A673 (cell line): ENCODE measurements at regions not wholly inside any gene's neighbourhood (a gene's known extent, or its start where the extent isn't known, plus 50 kb on each side); places are given as distances from the start of the nearest gene placed in this dataset.

Source experiments
- BruUV-seq: library from RNA; stranded (reverse); fragments of 400-500 nt; replicated peaks from 2 replicates; lab custom pipeline; 2021; lab: Mats Ljungman, UMichigan
- CTCF ChIA-PET: fragments of 300-600 bp; sonication (Branson Sonifier 250); formaldehyde crosslinking; loops from one replicate; lab custom pipeline; 2022; ENCODE audit warnings: antibody characterized with exemption; lab: Charles Lee
- POLR2A ChIA-PET: fragments of 300-600 bp; sonication (Branson Sonifier 250); formaldehyde crosslinking; loops from one replicate; lab custom pipeline; 2022; ENCODE audit warnings: antibody characterized with exemption; ENCODE audit not compliant: low non-redundant PET; lab: Charles Lee
- DNase-seq: peaks from one replicate; pipeline ENCODE4 v3.0.0-alpha.2; 2015; ENCODE audit warnings: low spot score
- H3K27ac ChIP-seq: fragments of 200-600 bp; sonication (generic); 2 replicates; pipeline ENCODE4 v1.5.1; 2016; ENCODE audit warnings: mixed run types, low read depth, mild to moderate bottlenecking, mixed read lengths, antibody characterized with exemption, low read length; ENCODE audit not compliant: poor library complexity, severe bottlenecking
- H3K27me3 ChIP-seq: fragments of 200-600 bp; sonication (generic); replicated peaks from 2 replicates; pipeline ENCODE4 v1.6.1; 2017; ENCODE audit warnings: mixed run types, low read depth, mild to moderate bottlenecking, mixed read lengths, antibody characterized with exemption, low read length; ENCODE audit not compliant: insufficient read depth, poor library complexity
- H3K36me3 ChIP-seq: fragments of 200-600 bp; sonication (generic); 2 replicates; pipeline ENCODE4 v1.6.1; 2016; ENCODE audit warnings: mixed run types, mild to moderate bottlenecking, mixed read lengths, antibody characterized with exemption, low read length; ENCODE audit not compliant: insufficient read depth, poor library complexity, severe bottlenecking
- H3K4me1 ChIP-seq: fragments of 200-600 bp; sonication (generic); 2 replicates; pipeline ENCODE4 v1.6.1; 2017; ENCODE audit warnings: mixed run types, mild to moderate bottlenecking, mixed read lengths, antibody characterized with exemption, low read length; ENCODE audit not compliant: insufficient read depth, poor library complexity, severe bottlenecking
- H3K4me3 ChIP-seq: fragments of 200-600 bp; sonication (generic); 2 replicates; pipeline ENCODE4 v1.5.1; 2016; ENCODE audit warnings: low read depth, mixed run types, mild to moderate bottlenecking, mixed read lengths, low read length; ENCODE audit not compliant: poor library complexity, severe bottlenecking
- H3K9me3 ChIP-seq: fragments of 200-600 bp; sonication (generic); 2 replicates; pipeline ENCODE4 v1.6.1; 2016; ENCODE audit warnings: mixed run types, low read depth, mild to moderate bottlenecking, mixed read lengths, antibody characterized with exemption, low read length; ENCODE audit not compliant: poor library complexity, severe bottlenecking
- CTCF ChIP-seq: fragments of 300-800, 200-600 bp; sonication (generic); conservative IDR thresholded peaks from 2 replicates; pipeline ENCODE4 v1.5.1; 2017; ENCODE audit warnings: low read depth, mild to moderate bottlenecking, antibody characterized with exemption, low read length, moderate library complexity, mixed read lengths
- EZH2 ChIP-seq: fragments of 200-600 bp; sonication (generic); IDR thresholded peaks from 2 replicates; pipeline ENCODE4 v1.6.1; 2017; ENCODE audit warnings: borderline replicate concordance, low read depth, mild to moderate bottlenecking, mixed read lengths, antibody characterized with exemption, low read length; ENCODE audit not compliant: poor library complexity, severe bottlenecking
- intact Hi-C: fragments of 100-400 bp; cut with micrococcal nuclease; formaldehyde crosslinking; loops from one replicate; pipeline ENCODE4 v1.10.0; 2022; ENCODE audit not compliant: unreplicated experiment

- CTCF ChIA-PET: no interaction called here
- H3K36me3 ChIP-seq: no peaks in the 10 kb centered on the region
- no peak overlapping the region for H3K4me3 ChIP-seq
- intact Hi-C loops: no loop called here
- no peaks in the 10 kb centered on the region for H3K4me1 ChIP-seq
- no peak overlapping the region for H3K27ac ChIP-seq
- no peaks in the 10 kb centered on the region for H3K9me3 ChIP-seq
- no peak for TF ChIP-seq CTCF
- no peak for TF ChIP-seq EZH2
- H3K27me3 ChIP-seq: no peaks in the 10 kb centered on the region
- POLR2A ChIA-PET: no interaction called here
- DNase-seq: no peak
- BruUV-seq: no TSS peak
Measured at GRCh38 chr2:16013359-16013911, 73.1 kb downstream of the MYCN start.

GRCh38 chr2:16012626-16013358 lies 72.4 kb downstream of the MYCN start:
- no peak for DNase-seq
- H3K27me3 ChIP-seq: no peaks in the 10 kb centered on the region
- intact Hi-C loops: no loop called here
- H3K27ac ChIP-seq: no peak overlapping the region
- no peaks in the 10 kb centered on the region for H3K4me1 ChIP-seq
- no peaks in the 10 kb centered on the region for H3K9me3 ChIP-seq
- H3K4me3 ChIP-seq: no peak overlapping the region
- TF ChIP-seq CTCF (no peak), EZH2 (no peak)
- POLR2A ChIA-PET: no interaction called here
- no TSS peak for BruUV-seq
- H3K36me3 ChIP-seq: no peaks in the 10 kb centered on the region
- CTCF ChIA-PET: no interaction called here

GRCh38 chr2:16012029-16012596 lies 71.8 kb downstream of the MYCN start:
- POLR2A ChIA-PET: no interaction called here

More at GRCh38 chr2:16012029-16012596, 71.8 kb downstream of the MYCN start:
- Histone ChIP-seq H3K9me3 (no peaks in the 10 kb centered on the region), H3K27ac (no peak overlapping the region), H3K36me3 (no peaks in the 10 kb centered on the region), H3K27me3 (no peaks in the 10 kb centered on the region), H3K4me3 (no peak overlapping the region), H3K4me1 (no peaks in the 10 kb centered on the region)
- BruUV-seq: no TSS peak
- CTCF ChIA-PET: no interaction called here
- intact Hi-C loops: no loop called here
- DNase-seq: no peak
- TF ChIP-seq CTCF (no peak), EZH2 (no peak)
